Activated T-cell treated with anti-CD3 and anti-CD28 coated beads, Interleukin-2, amount 50 U/mL, for 48 hours (primary cell): ENCODE measurements at regions not wholly inside any gene's neighbourhood (a gene's known extent, or its start where the extent isn't known, plus 50 kb on each side); places are given as distances from the start of the nearest gene placed in this dataset.

Source experiments
- DNase-seq, 2 experiments: peaks; one replicate each; pipeline ENCODE4 v3.0.0-alpha.2; 2020

- DNase-seq: no peak
These were observed 219.0 kb upstream of the ZBED5 start for GRCh38 chr11:11076879-11077278.

- DNase-seq: no peak
These were observed 218.4 kb upstream of the ZBED5 start for GRCh38 chr11:11076276-11076675.

- DNase-seq: no peak
These were observed 217.8 kb upstream of the ZBED5 start for GRCh38 chr11:11075515-11076171.

- no peak for DNase-seq
These were observed 217.0 kb upstream of the ZBED5 start for GRCh38 chr11:11074686-11075335.

- DNase-seq: no peak
These were observed 216.1 kb upstream of the ZBED5 start for GRCh38 chr11:11073996-11074395.

GRCh38 chr11:11072067-11072466, 214.2 kb upstream of the ZBED5 start:
- DNase-seq: no peak

- no peak for DNase-seq
These were observed 213.6 kb upstream of the ZBED5 start for GRCh38 chr11:11071486-11071885.

GRCh38 chr11:11070976-11071375, 213.1 kb upstream of the ZBED5 start:
- no peak for DNase-seq

- no peak for DNase-seq
These were observed 212.3 kb upstream of the ZBED5 start for GRCh38 chr11:11069841-11070835.

GRCh38 chr11:11068113-11068512, 210.3 kb upstream of the ZBED5 start:
- no peak for DNase-seq

GRCh38 chr11:11065396-11065795, 207.5 kb upstream of the ZBED5 start:
- no peak for DNase-seq

- DNase-seq: no peak
These were observed 199.6 kb upstream of the ZBED5 start for GRCh38 chr11:11057472-11057854.

GRCh38 chr11:11056749-11057471, 199.1 kb upstream of the ZBED5 start:
- no peak for DNase-seq

- DNase-seq: no peak
These were observed 198.5 kb upstream of the ZBED5 start for GRCh38 chr11:11056316-11056715.

- DNase-seq: no peak
These were observed 190.2 kb upstream of the ZBED5 start for GRCh38 chr11:11047851-11048610.

- DNase-seq: no peak
These were observed 188.9 kb upstream of the ZBED5 start for GRCh38 chr11:11046781-11047180.

GRCh38 chr11:11045156-11045930, 187.5 kb upstream of the ZBED5 start:
- no peak for DNase-seq

GRCh38 chr11:11044137-11044855, 186.4 kb upstream of the ZBED5 start:
- DNase-seq: no peak

GRCh38 chr11:11043721-11044120, 185.9 kb upstream of the ZBED5 start:
- DNase-seq: no peak

- DNase-seq: no peak
These were observed 181.5 kb upstream of the ZBED5 start for GRCh38 chr11:11039208-11039965.
